Fibroblast of skin of right quadriceps (primary cell): ENCODE measurements at regions not wholly inside any gene's neighbourhood (a gene's known extent, or its start where the extent isn't known, plus 50 kb on each side); places are given as distances from the start of the nearest gene placed in this dataset.
A peak's percentile ranks its signal among the peaks of the same experiment; 100 is the strongest.

Experiments
- DNase-seq: peaks from one replicate; pipeline ENCODE4 v3.0.0-alpha.2; 2013

GRCh38 chr10:128780156-128780761 is 654.0 kb upstream of the MKI67 start:
- no peak for DNase-seq

GRCh38 chr10:128781637-128782036 is 655.4 kb upstream of the MKI67 start:
- no peak for DNase-seq

GRCh38 chr10:128784444-128784843 is 658.2 kb upstream of the MKI67 start:
- DNase-seq, result no peak

GRCh38 chr10:128792426-128793140 is 666.4 kb upstream of the MKI67 start:
- no peak for DNase-seq

- DNase-seq, result no peak
These were observed 667.8 kb upstream of the MKI67 start for GRCh38 chr10:128793726-128794655.

- no peak for DNase-seq
These were observed 670.2 kb upstream of the MKI67 start for GRCh38 chr10:128796396-128796912.

GRCh38 chr10:128802062-128802461 is 665.0 kb upstream of the MGMT start:
- DNase-seq, result no peak

- no peak for DNase-seq
These were observed 663.3 kb upstream of the MGMT start for GRCh38 chr10:128803790-128804189.

GRCh38 chr10:128804411-128804810 is 662.6 kb upstream of the MGMT start:
- DNase-seq, result no peak

GRCh38 chr10:128808921-128809440 is 658.1 kb upstream of the MGMT start:
- DNase-seq, result peak; percentile 58

- DNase-seq, result no peak
These were observed 655.5 kb upstream of the MGMT start for GRCh38 chr10:128811511-128811910.

GRCh38 chr10:128812000-128812399 is 655.0 kb upstream of the MGMT start:
- no peak for DNase-seq

- DNase-seq, result no peak
These were observed 653.5 kb upstream of the MGMT start for GRCh38 chr10:128813574-128813973.

- DNase-seq, result no peak
These were observed 653.0 kb upstream of the MGMT start for GRCh38 chr10:128814024-128814423.

- peak; percentile 1 for DNase-seq
These were observed 652.3 kb upstream of the MGMT start for GRCh38 chr10:128814782-128815181.

- DNase-seq, result no peak
These were observed 650.3 kb upstream of the MGMT start for GRCh38 chr10:128816726-128817125.

GRCh38 chr10:128817636-128818035 is 649.4 kb upstream of the MGMT start:
- no peak for DNase-seq

GRCh38 chr10:128820663-128821062 is 646.4 kb upstream of the MGMT start:
- no peak for DNase-seq

GRCh38 chr10:128823201-128823600 is 643.8 kb upstream of the MGMT start:
- DNase-seq, result no peak

- no peak for DNase-seq
These were observed 641.4 kb upstream of the MGMT start for GRCh38 chr10:128825626-128826025.

- DNase-seq, result no peak
These were observed 633.4 kb upstream of the MGMT start for GRCh38 chr10:128833671-128834070.

- DNase-seq, result no peak
These were observed 631.7 kb upstream of the MGMT start for GRCh38 chr10:128835361-128835760.

- no peak for DNase-seq
These were observed 629.6 kb upstream of the MGMT start for GRCh38 chr10:128837478-128837877.
